ENCODE measurements at regions not wholly inside any gene's neighbourhood (a gene's known extent, or its start where the extent isn't known, plus 50 kb on each side); places are given as distances from the start of the nearest gene placed in this dataset.
"Not testable (repeated sequence)": the region's sequence is repeated elsewhere in the genome, so short reads cannot be mapped to it uniquely, and the experiment has no call there.

DNA sequence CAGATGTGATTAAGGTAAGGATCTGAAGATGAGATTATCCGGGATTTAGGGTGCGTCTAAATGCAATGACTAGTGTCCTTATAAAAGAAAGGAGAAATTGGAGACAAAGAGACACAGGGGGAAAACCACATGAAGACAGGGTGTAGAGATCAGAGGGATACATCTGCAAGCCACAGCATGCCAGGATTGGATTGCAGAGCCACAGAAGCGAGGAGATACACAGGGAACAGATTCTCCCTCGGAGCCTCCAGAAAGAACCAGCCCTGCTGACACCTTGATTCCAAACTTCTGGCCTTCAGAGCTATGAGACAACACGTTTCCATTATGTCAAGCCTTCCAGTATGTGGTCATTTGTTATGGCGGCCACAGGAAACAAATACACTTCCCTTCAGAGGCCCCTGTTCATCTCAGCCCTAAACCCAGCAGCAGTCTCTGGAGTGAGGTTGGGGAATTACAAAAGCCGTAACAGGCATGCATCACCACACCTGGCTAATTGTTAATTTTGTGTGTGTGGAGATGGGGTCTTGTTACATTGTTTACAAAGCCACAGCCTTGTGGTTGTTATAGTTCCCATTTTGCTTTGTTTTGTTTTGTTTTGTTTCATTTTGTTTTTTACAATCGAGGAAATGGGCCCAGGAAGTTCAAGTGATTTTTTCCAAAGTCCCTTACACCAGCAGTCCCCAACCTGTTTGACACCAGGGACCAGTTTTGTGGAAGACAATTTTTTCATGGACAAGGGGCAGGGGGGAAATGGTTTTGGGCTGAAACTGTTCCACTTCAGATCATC lies 51.6 kb upstream of the LYRM9 start:
- DNase-seq (ENCODE audit: low read depth): no peak

- no peak for DNase-seq (ENCODE audit: low read depth)
Observed at GRCh38 chr17:27945333-27945616, 52.1 kb upstream of the LYRM9 start.

- no peak for DNase-seq (ENCODE audit: low read depth)
Observed at GRCh38 chr17:27945953-27946352, 52.8 kb upstream of the LYRM9 start.

DNA sequence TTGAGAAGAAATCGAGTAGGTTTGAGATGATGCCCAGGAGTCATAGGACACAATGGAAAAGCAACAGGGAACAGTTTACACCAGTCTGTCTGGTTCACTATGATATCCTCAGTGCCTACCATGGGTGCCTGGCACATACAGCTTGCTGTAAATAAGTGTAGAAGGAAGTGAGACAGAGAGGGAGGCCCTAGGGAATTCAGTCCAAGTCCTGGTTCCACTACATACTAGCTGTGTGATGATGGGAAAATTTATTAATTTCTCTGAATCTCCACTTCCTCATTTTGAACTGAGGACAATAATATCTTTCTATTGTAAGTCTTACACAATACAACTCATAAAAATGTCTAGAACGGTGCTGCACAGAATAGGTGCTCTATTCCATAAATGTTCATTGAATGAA lies 53.3 kb upstream of the LYRM9 start:
- DNase-seq (ENCODE audit: low read depth): no peak

DNA sequence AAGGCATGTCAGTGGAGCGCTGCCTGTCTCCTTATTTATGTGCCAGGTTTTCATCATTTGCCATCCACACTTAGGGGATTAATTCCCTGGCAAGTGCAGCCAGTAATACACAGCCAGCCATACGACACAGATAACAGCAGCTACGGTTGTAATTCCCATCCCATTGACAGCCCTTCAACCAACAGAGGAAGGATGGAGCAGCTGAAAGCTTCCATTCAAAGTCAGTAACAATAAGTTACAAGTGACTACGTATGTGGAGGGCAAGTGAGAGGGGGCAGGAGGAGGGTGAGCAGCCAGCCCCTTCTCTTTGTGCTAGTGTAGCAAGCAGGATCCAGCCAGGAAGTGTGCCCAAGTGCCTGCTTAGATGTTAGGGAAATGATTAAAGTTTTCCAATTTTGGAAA lies 53.8 kb upstream of the LYRM9 start:
- no peak for DNase-seq (ENCODE audit: low read depth)

DNA sequence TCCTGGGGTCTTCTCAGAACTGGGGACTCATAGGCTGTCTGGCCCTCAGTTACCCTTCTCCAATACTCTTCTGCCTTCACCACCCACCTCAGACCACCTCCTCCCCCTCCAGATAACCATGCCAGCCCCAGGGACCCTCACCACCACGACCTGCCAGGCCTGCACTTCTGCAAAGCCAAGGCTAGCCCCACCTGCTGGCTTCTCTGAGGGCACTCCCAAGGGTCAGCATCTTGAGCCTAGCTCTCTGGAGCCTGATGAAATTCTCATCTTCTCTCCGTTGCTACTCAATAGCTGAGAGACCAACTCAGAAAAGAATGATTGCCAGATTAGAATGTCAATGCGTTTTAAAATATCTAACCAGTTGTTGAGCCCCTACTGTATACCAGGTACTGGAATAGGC lies 56.1 kb upstream of the LYRM9 start:
- DNase-seq (ENCODE audit: low read depth): no peak

DNA sequence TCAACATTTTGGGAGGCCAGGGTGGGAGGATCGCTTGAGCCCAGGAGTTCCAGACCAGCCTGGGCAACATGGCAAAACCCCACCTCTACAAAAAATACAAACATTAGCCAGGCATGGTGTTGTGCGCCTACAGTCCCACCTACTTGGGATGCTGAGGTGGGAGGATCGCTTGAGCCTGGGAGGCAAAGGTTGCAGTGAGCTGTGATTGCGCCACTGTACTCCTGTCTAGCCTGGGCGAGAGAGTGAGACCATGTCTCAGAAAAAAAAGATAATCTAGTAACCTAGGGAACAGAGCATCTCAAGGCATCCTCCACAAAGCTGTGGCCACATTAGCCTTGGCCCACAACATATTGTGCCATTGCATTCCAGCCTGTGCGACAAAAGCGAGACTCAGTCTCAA lies 57.1 kb upstream of the LYRM9 start:
- not testable (repeated sequence) for DNase-seq (ENCODE audit: low read depth)

DNA sequence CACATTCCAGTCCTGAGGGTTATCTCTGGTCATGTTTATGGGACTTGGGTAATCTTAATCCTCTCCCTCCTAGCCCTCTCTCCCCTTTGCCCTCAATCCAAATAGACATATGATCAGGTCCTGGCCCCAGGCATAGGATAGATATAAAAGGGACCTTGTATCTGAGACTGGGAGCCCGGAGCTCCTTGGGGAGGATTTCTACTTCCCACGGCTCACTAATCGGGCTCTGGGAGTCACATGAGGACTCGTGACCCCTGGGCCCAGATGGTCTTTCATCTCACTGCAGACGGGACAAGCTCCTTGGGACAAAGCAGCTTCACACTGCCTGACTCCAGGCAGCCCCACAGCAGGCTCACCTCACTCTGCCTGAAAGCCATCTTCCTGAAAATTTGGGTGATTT lies 57.8 kb upstream of the LYRM9 start:
- no peak for DNase-seq (ENCODE audit: low read depth)

- no peak for DNase-seq (ENCODE audit: low read depth)
Observed at GRCh38 chr17:27951872-27952271, 58.7 kb upstream of the LYRM9 start.

GRCh38 chr17:27952366-27952765 lies 59.2 kb upstream of the LYRM9 start:
- DNase-seq (ENCODE audit: low read depth): no peak

DNA sequence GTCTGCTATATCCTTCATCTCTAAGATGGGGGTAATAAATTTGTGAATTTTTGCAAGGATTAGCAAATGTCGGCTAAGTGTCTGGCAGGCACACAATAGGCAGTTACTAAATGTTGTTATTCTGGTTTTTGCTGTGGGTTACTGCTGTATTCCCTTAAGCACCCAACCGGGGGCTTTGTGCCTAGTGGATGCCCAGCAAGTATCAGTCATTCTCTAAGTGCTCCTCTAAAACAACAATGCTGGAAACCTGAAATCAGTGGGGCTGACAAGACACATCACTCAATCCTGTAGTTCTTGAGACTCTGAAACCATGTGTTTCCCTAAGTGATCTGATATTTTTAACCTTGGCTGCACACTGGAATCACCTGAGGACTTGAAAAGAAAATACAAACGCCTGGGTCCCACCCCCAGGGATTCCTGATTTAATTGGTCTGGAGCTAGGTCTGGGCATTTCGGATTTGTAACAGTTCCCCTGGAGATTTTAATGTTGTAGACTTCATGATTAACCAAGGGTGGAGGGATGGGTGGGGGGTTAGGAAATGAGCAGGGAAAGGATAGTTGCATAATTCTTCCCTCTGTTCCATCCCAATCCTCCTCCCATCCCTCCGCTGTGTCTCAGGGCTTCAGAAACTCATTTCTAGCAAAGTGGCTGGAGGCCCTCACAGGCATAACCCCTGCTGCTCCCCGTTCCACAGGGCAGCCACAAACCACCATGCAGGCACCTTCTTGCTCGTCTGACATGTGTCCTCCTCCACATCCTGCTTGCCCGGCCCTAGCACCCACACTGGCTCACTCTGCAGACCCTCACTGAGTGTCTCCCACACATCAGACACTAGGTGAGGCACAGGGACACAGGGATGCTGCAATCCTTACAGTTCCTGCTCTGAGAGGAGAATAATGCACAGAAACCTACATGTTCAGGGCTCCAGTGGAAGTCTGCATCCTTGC lies 61.7 kb upstream of the LYRM9 start:
- DNase-seq (ENCODE audit: low read depth): no peak

GRCh38 chr17:27956601-27957445 lies 63.7 kb upstream of the LYRM9 start:
- DNase-seq (ENCODE audit: low read depth): peak; percentile 36

- DNase-seq (ENCODE audit: low read depth): not testable (repeated sequence)
Observed at GRCh38 chr17:27957446-27957793, 64.3 kb upstream of the LYRM9 start.

DNA sequence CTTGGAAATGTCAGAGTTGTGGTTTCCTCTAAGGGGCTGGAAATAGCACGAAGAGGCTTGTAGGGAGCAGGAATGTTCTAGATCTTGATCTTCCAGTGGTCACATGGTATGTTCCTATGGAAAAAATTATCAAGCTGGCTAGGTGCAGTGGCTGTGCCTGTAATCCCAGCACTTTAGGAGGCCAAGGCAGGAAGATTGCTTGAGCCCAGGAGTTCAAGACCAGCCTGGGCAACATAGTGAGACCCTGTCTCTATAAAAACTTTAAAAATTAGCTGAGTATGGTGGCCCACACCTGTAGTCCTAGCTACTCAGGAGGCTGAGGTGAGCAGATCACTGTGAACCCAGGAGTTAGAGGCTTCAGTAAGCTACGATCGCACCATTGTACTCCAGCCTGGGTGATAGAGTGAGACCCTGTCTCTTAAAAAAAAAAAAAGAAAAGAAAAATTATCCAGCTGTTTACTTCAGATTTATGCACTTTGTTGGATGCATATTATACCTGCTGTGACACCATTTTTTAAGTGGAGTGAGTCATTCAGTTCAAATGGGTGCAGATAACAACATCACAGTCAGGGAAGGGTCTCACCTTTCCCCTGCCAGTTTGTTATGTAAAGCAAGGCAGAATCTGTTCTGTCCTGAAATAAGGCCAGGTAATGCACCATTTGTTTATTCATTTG lies 65.7 kb upstream of the LYRM9 start:
- no peak for DNase-seq (ENCODE audit: low read depth)

DNA sequence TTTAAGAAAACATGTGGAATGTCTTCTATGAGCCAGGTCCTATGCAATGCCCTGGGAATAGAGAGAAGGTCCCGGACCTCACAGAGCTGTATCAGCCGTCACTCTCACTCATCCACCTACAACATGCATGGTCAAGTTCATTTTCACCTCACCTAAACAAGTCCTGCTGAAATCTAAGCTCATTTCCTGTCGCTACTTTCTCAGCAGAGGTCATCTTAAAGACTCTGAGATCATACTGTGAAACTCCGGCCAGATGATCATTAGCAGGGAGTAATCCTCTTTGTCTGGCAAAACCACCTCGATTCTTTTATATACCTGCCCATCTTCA lies 66.2 kb upstream of the LYRM9 start:
- DNase-seq (ENCODE audit: low read depth): no peak

DNA sequence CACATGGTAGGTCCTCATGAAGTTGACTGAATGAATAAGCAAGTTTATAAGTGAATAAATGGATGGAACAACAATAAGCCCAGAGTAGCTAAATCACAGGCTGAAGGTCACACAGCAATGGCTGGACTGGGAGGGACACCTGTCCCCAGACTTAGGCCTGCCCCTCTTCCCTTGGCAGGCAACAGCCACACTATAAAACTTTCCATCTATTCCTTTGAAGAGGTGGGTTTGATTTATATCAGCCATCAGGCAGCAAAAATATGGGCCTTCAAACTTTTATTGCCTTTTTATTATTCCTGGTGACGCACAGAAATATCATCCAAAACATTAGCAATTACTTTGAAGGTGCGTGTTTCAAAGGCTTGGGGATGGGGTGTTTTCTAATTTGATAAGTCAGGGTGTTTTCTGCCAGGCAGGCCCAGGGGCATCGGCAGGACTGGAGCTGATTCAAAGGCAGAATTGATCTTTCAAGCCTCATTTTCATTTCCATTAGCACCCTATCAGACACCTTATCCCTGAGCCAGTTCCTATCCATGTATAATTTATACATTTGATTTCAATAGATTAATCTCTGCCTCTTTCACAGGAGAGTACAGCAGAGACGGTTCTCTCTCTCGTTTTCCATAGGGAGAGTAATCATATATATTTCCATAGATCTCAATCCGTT lies 67.2 kb upstream of the LYRM9 start:
- DNase-seq (ENCODE audit: low read depth): no peak

- DNase-seq (ENCODE audit: low read depth): not testable (repeated sequence)
Observed at GRCh38 chr17:27962581-27962980, 69.4 kb upstream of the LYRM9 start.

GRCh38 chr17:27965224-27965623 lies 72.1 kb upstream of the LYRM9 start:
- DNase-seq (ENCODE audit: low read depth): no peak

DNA sequence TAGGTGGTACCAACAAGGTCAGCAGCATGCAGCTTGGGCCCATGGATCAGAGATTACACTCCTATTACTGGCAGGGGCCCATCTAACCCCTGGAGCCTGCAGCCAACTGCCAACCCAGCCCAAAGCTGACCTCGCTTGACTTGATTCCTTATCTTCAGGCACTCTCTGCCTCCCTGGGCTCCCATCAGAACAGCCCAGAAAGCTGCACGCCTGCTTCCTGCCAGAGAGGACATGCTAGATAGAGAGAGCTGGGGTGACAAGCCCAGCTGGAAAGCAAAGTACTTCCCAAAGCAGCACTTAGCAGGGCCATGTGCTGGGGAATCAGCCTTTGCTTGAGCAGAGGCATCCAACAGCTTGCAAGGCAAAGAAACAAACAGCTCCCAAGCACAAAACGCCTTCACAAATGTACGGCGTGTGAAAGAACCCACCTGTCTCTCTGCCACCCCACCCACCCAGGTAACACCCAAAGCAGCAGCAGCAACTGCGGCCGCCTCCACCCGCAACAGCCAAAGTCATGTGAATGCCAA lies 74.2 kb upstream of the NLK start:
- no peak for DNase-seq (ENCODE audit: low read depth)

GRCh38 chr17:27970587-27970986 lies 71.9 kb upstream of the NLK start:
- DNase-seq (ENCODE audit: low read depth): no peak

DNA sequence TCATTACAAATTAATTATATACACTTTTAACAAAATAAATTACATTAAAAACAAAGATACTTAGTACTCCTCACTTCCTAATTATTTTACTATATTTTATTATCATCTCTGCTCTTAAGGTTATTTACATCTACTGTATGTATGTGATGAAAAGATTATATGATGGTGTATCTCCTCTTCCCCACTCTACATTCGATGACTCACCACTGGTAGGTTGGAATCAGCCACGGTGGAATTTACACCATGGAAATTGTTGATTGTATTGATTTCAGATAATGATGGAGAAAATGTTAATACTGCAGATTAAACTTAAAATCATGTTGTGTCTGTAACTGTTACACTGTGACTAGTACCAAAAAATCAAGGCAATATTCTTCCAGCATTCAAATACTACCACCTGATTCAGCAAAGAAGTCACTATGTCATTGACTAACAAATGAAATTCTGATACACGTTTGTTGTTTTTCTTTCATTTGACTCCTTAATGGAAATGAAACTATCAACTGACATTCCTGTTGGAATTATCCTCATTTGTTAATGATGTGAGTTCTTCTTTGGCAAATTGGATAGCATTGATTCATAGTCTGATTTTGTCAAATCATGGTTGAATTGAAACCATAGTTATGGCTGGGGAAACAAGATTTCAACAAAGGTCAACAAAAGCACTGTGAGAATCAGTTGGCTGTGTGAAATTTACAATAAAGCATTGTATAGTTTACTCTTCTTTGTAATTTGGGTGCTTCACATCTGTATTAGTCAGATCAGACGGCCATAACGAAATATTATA lies 69.0 kb upstream of the NLK start:
- no peak for DNase-seq (ENCODE audit: low read depth)
